HPDE6-E6E7 (cell line): ENCODE measurements at regions not wholly inside any gene's neighbourhood (a gene's known extent, or its start where the extent isn't known, plus 50 kb on each side); places are given as distances from the start of the nearest gene placed in this dataset.

Experiments
- DNase-seq: peaks from one replicate; pipeline ENCODE4 v3.0.0; 2011; ENCODE audit warnings: missing footprints; ENCODE audit errors: extremely low spot score

- DNase-seq: peak; percentile 11
Measured at GRCh38 chr1:11373895-11374747, 101.1 kb downstream of the UBIAD1 start.

DNA sequence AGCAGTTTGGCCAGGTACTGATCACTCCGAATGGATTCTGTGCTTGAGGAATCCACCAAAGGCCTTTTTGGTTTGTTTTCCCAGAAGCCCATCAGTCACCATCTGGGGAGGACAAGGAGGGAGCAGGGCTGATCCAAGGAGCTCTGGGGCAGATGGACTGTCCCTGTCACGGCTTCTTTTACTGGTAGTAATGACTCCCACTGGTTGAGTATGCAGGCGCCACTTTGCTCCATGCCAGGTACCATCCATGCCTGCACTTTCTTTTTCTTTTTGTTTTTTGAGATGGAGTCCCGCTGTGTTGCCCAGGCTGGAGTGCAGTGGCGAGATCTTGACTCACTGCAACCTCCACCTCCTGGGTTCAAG, 101.7 kb downstream of the UBIAD1 start:
- no peak for DNase-seq

- no peak for DNase-seq
Measured at GRCh38 chr1:11377001-11377583, 101.9 kb upstream of the DISP3 start.

GRCh38 chr1:11377954-11378353, 101.0 kb upstream of the DISP3 start:
- DNase-seq: no peak

GRCh38 chr1:11379851-11380250, 99.1 kb upstream of the DISP3 start:
- DNase-seq: no peak

GRCh38 chr1:11380500-11380899, 98.5 kb upstream of the DISP3 start:
- no peak for DNase-seq

DNA sequence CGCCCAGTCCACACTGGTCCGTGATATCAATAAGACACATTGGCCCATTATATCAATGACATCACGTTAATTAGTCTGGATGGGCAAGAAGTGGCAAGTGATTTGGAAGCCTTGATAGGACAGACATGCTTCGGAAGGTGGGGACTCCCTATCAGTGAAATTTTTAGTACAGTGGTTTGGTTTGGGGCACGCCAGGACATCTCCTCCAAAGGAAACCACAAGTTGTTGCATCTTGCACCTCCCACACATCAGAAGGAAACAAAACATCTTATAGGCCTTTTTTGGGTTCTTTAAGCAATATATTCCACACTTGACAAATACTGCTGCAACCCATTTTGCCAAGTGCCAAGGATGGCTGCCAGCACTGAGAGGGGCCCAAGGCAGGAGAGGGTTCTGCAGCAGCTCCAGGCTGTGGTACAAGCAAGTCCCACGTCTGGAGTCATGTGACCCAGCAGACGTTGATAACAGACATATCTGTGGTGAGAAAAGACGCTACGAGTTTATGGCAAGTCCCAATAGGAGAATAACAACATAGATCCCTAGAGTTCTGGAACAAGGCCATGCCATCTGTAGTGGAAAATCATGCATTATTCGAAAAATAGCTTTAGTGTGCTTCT, 95.3 kb upstream of the DISP3 start:
- no peak for DNase-seq

GRCh38 chr1:11384170-11384554, 94.8 kb upstream of the DISP3 start:
- DNase-seq: peak; percentile 69

DNA sequence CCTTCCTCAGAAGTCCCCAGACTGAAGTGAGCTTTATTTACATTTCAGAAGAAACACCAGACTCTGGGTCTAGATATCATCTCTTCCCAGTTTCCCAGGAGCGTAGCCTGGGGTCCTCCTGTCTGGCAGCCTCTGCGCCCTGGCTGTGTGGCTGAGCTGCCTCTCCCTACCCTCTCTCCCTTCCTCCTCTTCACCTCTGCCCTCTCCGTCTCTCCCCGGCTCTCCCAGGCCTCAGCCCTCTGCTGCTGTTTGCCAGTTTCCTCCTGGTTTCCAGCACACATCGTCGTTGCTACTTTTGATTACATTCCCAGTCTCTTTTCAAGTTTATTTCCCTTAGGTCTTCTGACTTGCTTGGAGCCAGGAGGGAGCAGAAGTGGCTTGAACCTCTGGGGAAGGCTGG, 91.1 kb upstream of the DISP3 start:
- DNase-seq: no peak

- no peak for DNase-seq
Measured at GRCh38 chr1:11388617-11389016, 90.3 kb upstream of the DISP3 start.

DNA sequence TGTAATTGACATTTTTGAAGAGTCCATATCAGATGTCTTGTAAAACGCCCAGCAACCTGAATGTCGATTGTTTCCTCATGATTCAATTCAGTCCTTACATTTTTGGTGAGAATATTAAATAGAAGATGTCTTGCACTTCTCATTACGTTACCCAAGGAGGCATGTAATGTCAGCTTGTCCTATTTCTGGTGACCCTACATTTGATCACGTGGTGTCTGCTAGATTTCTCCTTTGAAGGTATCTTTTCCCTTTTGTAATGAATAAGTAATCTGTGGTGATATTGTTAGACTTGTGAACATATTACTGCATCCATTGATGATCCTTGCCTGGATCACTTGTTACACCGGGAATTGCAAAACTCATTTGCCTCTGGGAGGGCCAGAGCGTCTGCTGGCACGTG, 87.6 kb upstream of the DISP3 start:
- DNase-seq: no peak

DNA sequence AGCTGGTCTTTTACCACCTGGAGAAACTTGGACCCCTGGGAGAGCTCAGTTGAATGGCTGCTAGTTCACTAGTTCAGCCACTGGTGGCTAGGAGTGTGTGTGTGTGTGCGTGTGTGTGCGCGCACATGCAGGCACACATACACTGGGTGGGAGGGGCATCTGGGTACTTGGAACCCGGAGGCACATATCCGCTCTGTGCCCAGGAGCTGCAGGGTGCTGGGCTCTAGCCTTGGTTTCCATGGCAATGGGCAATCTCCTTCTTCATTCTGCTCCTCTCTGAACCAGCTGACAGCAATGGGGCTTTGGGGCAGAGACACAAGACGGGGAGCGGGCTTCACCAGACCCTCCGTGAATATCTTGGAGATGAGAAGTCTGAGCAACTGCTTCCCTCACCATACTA, 87.1 kb upstream of the DISP3 start:
- no peak for DNase-seq

GRCh38 chr1:11394592-11395245, 84.2 kb upstream of the DISP3 start:
- DNase-seq: no peak

- DNase-seq: no peak
Measured at GRCh38 chr1:11395616-11396015, 83.3 kb upstream of the DISP3 start.

GRCh38 chr1:11397151-11397901, 81.6 kb upstream of the DISP3 start:
- no peak for DNase-seq

DNA sequence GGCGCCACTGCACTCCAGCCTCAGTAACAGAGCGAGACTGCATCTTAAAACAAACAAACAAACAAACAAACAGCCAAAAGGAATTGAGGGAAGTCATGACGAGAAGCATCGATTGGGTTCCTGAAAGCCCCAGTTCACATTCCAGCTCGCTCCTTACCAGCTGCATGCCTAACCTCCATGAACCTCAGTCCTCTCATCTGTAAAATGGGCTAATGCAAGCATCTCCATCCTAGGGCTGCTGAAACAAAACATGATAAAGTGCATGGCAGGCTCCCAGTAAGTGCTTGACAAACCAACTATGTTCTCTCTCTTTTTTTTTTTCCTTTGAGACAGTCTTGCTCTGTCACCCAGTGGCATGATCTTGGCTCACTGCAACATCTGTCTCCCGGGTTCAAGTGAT, 79.7 kb upstream of the DISP3 start:
- no peak for DNase-seq

DNA sequence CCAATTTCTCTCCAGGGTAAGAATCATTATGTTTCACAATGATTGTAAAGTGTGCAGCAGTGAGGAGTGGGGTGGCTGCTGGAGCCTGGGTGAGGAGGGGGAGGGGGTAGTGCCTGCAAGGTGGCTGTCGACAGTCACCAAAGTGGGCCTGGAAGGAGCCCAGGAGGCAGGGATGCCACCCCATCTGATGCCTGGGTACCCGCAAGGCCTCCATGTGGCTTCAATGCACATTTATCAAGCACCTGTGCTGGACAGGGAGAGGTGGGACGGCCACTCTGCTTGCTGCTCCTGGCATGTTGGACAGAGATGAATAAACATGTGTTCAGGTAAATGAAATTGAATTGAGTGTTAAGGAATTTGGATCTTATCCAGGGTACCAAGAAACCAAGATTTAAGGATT, 78.8 kb upstream of the DISP3 start:
- no peak for DNase-seq

GRCh38 chr1:11400567-11400966, 78.4 kb upstream of the DISP3 start:
- no peak for DNase-seq

DNA sequence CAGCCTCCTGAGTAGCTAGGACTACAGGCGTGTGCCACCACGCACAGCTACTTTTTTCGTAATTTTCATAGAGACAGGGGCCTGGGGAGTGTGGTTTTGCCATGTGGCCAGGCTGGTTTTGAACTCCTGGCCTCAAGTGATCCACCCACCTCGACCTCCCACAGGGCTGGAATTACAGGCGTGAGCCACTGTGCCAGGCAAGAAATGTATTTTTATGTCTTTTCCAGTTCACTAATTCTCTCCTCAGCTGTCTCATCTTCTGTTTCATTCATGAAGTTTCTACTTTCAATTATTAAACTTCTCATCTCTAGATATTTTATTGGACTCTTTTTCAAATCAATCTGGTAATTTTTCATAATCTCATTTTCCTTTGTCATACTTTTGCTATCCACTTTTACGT, 72.1 kb upstream of the DISP3 start:
- DNase-seq: no peak

DNA sequence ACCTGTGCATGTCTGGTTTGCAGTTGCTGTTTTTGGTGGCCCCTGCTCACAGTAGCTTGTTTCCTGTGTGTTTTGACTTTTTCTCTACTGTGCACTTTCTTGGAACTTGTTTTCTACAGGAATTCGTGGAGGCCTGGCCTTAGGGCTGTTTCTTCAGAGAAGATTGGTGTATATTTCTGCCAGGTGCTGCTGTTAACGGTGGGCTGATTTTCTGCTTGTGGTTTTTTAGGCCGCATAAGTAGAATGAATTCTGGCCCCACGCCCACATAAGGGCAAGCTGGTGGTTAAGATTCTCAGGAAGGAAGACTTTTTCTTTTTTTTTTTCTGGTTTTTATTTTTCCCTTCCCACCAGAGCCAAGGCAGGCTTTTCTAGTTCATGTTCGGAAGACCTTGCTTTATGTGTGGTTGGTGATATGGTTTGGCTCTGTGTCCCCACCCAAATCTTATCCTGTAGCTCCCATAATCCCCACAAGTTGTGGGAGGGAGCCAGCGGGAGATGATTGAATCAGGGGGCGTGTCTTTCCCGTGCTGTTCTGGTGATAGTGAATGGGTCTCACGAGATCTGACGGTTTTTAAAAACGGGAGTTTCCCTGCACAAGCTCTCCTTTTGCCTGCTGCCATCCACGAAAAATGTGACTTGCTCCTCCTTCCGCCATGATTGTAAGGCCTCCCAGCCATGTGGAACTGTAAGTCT, 71.5 kb upstream of the DISP3 start:
- DNase-seq: no peak

- no peak for DNase-seq
Measured at GRCh38 chr1:11412141-11412540, 66.8 kb upstream of the DISP3 start.
